CD4-positive, alpha-beta T cell (primary cell): ENCODE measurements at regions not wholly inside any gene's neighbourhood (a gene's known extent, or its start where the extent isn't known, plus 50 kb on each side); places are given as distances from the start of the nearest gene placed in this dataset.

Source experiments
- ATAC-seq: fragments of 200-7000 bp; cut with Tn5 transposase; one replicate; pipeline ENCODE4 v1.10.0; 2022; ENCODE audit warnings: mild to moderate bottlenecking; ENCODE audit not compliant: poor library complexity
- CTCF ChIA-PET: fragments of 350-600 bp; sonication (Branson Sonifier 250); formaldehyde crosslinking; loops from one replicate; lab custom pipeline; 2021; ENCODE audit warnings: antibody characterized with exemption, inconsistent platforms; lab: Charles Lee
- POLR2A ChIA-PET: fragments of 350-600 bp; sonication (Branson Sonifier 250); formaldehyde crosslinking; loops from one replicate; lab custom pipeline; 2021; ENCODE audit warnings: antibody characterized with exemption, inconsistent platforms; lab: Charles Lee
- DNase-seq, 14 experiments: peaks; one replicate each; pipeline ENCODE4 v3.0.0-alpha.2; 2013 to 2020; ENCODE audit warnings: mixed read lengths in 2 of 14
- H3K27ac ChIP-seq, 2 donors: one replicate each; pipeline versions ENCODE4 v1.5.1 to v1.7.0; 2013; ENCODE audit warnings: low read length in 2 of 2, low read depth in 1 of 2, mild to moderate bottlenecking in 1 of 2
- H3K27me3 ChIP-seq, 2 experiments: 1 replicate in 1 of 2; 2 replicates in 1 of 2; pipeline versions ENCODE4 v1.6.1 to v1.7.0; 2013; ENCODE audit warnings: low read length in 2 of 2, control low read depth in 1 of 2, mild to moderate bottlenecking in 1 of 2, moderate library complexity in 1 of 2; ENCODE audit not compliant: insufficient read depth in 2 of 2, control insufficient read depth in 1 of 2
- H3K36me3 ChIP-seq: one replicate; pipeline ENCODE4 v1.6.1; 2013; ENCODE audit warnings: low read length, control low read depth; ENCODE audit not compliant: insufficient read depth
- H3K4me1 ChIP-seq: one replicate; pipeline ENCODE4 v1.6.1; 2013; ENCODE audit warnings: low read length, control low read depth; ENCODE audit not compliant: insufficient read depth
- H3K4me3 ChIP-seq: one replicate; pipeline ENCODE4 v1.5.1; 2013; ENCODE audit warnings: mild to moderate bottlenecking, low read length, moderate library complexity
- H3K9me3 ChIP-seq, 2 experiments: 1 replicate in 1 of 2; 2 replicates in 1 of 2; pipeline versions ENCODE4 v1.6.1 to v1.7.0; 2013; ENCODE audit warnings: low read length in 2 of 2, mild to moderate bottlenecking in 2 of 2, control low read depth in 1 of 2, moderate library complexity in 1 of 2; ENCODE audit not compliant: control insufficient read depth in 1 of 2, insufficient read depth in 1 of 2
- H3K27ac Mint-ChIP-seq: one replicate; pipeline ENCODE4 v1.8.0; 2020; ENCODE audit warnings: mixed read lengths
- H3K27me3 Mint-ChIP-seq: one replicate; pipeline ENCODE4 v1.8.0; 2021; ENCODE audit warnings: mixed read lengths
- H3K36me3 Mint-ChIP-seq: one replicate; pipeline ENCODE4 v1.8.0; 2021; ENCODE audit warnings: low read depth, mixed read lengths
- H3K4me1 Mint-ChIP-seq: one replicate; pipeline ENCODE4 v1.8.0; 2021; ENCODE audit warnings: low read depth, mixed read lengths
- H3K4me3 Mint-ChIP-seq: one replicate; pipeline ENCODE4 v1.8.0; 2020; ENCODE audit warnings: mild to moderate bottlenecking, mixed read lengths
- H3K9me3 Mint-ChIP-seq: one replicate; pipeline ENCODE4 v1.8.0; 2020; ENCODE audit warnings: mixed read lengths
- intact Hi-C, 2 experiments: fragments of 100-400 bp; cut with DNase I in 1 of 2; cut with micrococcal nuclease in 1 of 2; formaldehyde crosslinking; loops; one replicate each; pipeline versions ENCODE4 v1.15.1 to v1.9.0; 2023 to 2025; cut with DNase I, micrococcal nuclease
- TF ChIP-seq, protein P1 (sequence below): fragments of 200-600 bp; IDR thresholded peaks from one replicate; pipeline ENCODE4 v1.8.0; 2022; ENCODE audit warnings: antibody characterized with exemption, mild to moderate bottlenecking

DNA sequence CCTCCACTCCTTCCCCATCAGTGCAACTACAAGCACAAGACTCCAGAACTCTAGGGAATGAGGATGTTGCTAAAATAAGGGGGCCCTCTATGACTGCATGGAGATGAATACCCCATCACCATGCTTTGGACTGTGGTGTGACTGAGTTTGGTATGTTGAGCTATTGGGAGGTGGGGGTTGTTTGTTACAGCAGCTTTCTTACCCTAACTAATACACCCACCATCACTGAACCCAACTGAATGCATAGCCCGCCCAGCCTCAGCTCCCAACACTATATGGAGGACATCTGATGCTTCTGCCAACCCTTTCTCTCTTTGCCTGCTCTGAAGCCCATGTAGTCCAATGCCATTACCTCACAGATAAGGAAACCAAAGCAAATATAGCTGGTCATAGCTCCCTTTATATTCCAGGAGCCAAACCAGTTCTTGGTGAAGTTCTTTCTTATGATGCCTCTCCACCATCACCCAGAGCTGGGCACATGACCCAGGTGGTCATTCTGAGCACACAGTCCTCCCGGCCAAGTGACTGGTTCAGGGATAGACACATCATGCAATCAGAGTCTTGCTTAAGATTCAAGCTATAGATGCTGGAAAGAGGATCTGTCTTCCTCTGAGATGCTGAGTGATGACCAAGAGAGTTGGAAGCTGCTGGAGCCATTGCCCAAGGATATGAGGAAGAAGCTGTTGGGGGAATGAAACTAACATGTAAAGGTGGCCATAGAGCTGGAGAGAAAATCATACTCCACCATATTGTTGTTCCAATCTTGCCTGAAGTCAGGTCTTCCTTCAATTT is 155.6 kb upstream of the HAAO start:
- Histone ChIP-seq H3K27ac (no peak overlapping the region), H3K27me3 (no peaks in the 10 kb centered on the region), H3K9me3 (no peaks in the 10 kb centered on the region), H3K4me1 (no peaks in the 10 kb centered on the region), H3K36me3 (no peaks in the 10 kb centered on the region), H3K4me3 (no peak overlapping the region)
- DNase-seq: no peak
- Mint-ChIP-seq H3K36me3 (no peaks in the 10 kb centered on the region), H3K27me3 (no peaks in the 10 kb centered on the region), H3K4me3 (no peak overlapping the region), H3K27ac (no peak overlapping the region), H3K4me1 (peaks cover 6% of the 10 kb centered on the region), H3K9me3 (no peaks in the 10 kb centered on the region)
- no peak for ATAC-seq
- POLR2A ChIA-PET: interaction anchor here (1.9 kb wide), 1 partner anchor 281 kb away, joined by 5 read pairs; no protein-coding TSS in a partner anchor
- intact Hi-C loops: loop anchor here (1.0 to 10.0 kb wide), 9 partner anchors 91 to 661 kb away; no protein-coding TSS in a partner anchor
- CTCF ChIA-PET: interaction anchor here (1.3 to 2.2 kb wide), 4 partner anchors 281 to 629 kb away, joined by 5 to 9 read pairs (median 6); no protein-coding TSS in a partner anchor
- TF ChIP-seq, protein P1, sequence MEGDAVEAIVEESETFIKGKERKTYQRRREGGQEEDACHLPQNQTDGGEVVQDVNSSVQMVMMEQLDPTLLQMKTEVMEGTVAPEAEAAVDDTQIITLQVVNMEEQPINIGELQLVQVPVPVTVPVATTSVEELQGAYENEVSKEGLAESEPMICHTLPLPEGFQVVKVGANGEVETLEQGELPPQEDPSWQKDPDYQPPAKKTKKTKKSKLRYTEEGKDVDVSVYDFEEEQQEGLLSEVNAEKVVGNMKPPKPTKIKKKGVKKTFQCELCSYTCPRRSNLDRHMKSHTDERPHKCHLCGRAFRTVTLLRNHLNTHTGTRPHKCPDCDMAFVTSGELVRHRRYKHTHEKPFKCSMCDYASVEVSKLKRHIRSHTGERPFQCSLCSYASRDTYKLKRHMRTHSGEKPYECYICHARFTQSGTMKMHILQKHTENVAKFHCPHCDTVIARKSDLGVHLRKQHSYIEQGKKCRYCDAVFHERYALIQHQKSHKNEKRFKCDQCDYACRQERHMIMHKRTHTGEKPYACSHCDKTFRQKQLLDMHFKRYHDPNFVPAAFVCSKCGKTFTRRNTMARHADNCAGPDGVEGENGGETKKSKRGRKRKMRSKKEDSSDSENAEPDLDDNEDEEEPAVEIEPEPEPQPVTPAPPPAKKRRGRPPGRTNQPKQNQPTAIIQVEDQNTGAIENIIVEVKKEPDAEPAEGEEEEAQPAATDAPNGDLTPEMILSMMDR: no peak

DNA sequence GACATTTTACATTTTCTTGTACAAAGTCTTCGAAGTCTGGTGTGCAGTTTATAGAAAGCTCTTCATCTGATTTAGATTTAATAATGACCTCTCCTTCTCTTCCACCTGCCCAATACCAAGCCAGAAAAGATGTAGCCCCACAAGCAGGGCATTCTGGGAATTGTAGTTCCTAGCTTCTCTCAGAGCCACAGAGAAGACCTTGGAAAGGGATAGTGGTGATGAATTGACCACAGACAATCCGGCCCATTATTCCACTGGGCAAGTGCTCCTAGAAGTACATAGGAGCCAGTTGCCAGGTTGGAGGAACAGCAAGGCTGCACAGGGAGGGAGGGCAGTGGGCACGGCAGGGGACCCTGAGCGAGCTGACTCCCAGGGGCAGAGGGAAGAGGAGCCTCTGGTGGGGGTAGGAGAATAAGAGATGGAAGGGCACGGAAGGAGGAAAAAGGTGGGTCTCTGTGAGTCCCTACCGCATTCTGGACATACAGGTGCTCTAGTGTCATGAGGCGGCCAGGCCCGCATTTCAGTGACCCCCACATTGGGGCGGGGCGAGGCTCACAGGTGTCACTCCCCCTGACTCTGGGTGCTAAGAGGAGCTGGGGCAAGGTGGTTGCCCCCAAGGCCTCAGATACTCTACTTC is 152.5 kb upstream of the HAAO start:
- peaks cover 6% of the 10 kb centered on the region for H3K4me1 Mint-ChIP-seq
- H3K27ac Mint-ChIP-seq: no peak overlapping the region
- intact Hi-C loops: loop anchor here (5.0 to 10.0 kb wide), 3 partner anchors 88 to 630 kb away; no protein-coding TSS in a partner anchor
- no peaks in the 10 kb centered on the region for H3K36me3 Mint-ChIP-seq
- Histone ChIP-seq H3K27ac (no peak overlapping the region), H3K4me1 (no peaks in the 10 kb centered on the region), H3K36me3 (no peaks in the 10 kb centered on the region), H3K4me3 (no peak overlapping the region), H3K27me3 (no peaks in the 10 kb centered on the region), H3K9me3 (no peaks in the 10 kb centered on the region)
- ATAC-seq: no peak
- POLR2A ChIA-PET: interaction anchor here (1.0 to 1.6 kb wide), 2 partner anchors 13 to 539 kb away, joined by 3 to 4 read pairs; no protein-coding TSS in a partner anchor
- H3K9me3 Mint-ChIP-seq: no peaks in the 10 kb centered on the region
- H3K4me3 Mint-ChIP-seq: no peak overlapping the region
- CTCF ChIA-PET: no interaction called here
- no peaks in the 10 kb centered on the region for H3K27me3 Mint-ChIP-seq
- TF ChIP-seq, protein P1: no peak
- no peak for DNase-seq

DNA sequence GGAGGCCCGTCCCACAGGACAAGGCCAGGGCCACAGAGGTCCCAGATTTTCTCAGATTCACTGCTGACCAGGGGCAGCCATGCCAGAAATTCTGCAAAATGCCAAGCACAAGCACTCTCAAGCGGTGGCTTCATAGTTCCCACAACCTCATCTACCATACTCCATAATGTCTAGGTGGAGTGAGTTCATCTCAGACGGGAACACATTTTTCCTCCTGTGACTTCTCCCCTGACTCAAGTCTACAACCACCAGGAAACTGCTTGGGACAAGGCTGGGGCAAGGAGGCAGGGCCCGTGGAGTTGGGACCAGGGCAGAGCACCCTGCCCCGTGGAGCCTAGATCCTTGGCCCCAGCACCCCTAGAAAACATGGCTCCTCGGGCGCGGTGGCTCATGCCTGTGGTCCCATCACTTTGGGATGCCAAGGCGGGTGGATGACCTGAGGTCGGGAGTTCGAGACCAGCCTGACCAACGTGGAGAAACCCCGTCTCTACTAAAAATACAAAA is 150.7 kb upstream of the HAAO start:
- H3K36me3 Mint-ChIP-seq: no peaks in the 10 kb centered on the region
- peaks cover 6% of the 10 kb centered on the region for H3K4me1 Mint-ChIP-seq
- DNase-seq (no peak), ATAC-seq (no peak)
- no peaks in the 10 kb centered on the region for H3K9me3 Mint-ChIP-seq
- CTCF ChIA-PET: interaction anchor here (0.9 kb wide), 1 partner anchor 542 kb away, joined by 3 read pairs; no protein-coding TSS in a partner anchor
- POLR2A ChIA-PET: interaction anchor here (1.6 kb wide), 1 partner anchor 541 kb away, joined by 4 read pairs; no protein-coding TSS in a partner anchor
- no peak overlapping the region for H3K27ac ChIP-seq
- intact Hi-C loops: loop anchor here in 1 of 2 experiments (10.0 kb wide), 1 partner anchor 632 kb away; no protein-coding TSS in a partner anchor
- no peaks in the 10 kb centered on the region for H3K9me3 ChIP-seq
- H3K27me3 Mint-ChIP-seq: no peaks in the 10 kb centered on the region
- no peak overlapping the region for H3K4me3 ChIP-seq
- no peak overlapping the region for H3K4me3 Mint-ChIP-seq
- no peaks in the 10 kb centered on the region for H3K36me3 ChIP-seq
- no peaks in the 10 kb centered on the region for H3K27me3 ChIP-seq
- no peak overlapping the region for H3K27ac Mint-ChIP-seq
- TF ChIP-seq, protein P1: no peak
- H3K4me1 ChIP-seq: no peaks in the 10 kb centered on the region
